DOHH2 (cell line): ENCODE measurements at regions not wholly inside any gene's neighbourhood (a gene's known extent, or its start where the extent isn't known, plus 50 kb on each side); places are given as distances from the start of the nearest gene placed in this dataset.

Source experiments
- CTCF ChIP-seq: fragments of 200-600 bp; sonication (generic); IDR thresholded peaks from one replicate; pipeline ENCODE4 v1.5.1; 2014; ENCODE audit warnings: antibody characterized with exemption, mild to moderate bottlenecking, low read depth, low read length; ENCODE audit not compliant: poor library complexity, severe bottlenecking
- EZH2phosphoT487 ChIP-seq: fragments of 200-600 bp; sonication (generic); IDR thresholded peaks from 2 replicates; pipeline ENCODE4 v1.6.1; 2017; ENCODE audit warnings: borderline replicate concordance, mild to moderate bottlenecking, antibody characterized with exemption, low read length, moderate library complexity, mixed read lengths

GRCh38 chr5:74026310-74026709 lies 400.3 kb downstream of the ARHGEF28 start:
- no peak for TF ChIP-seq CTCF
- TF ChIP-seq EZH2phosphoT487: no peak
